MV-4-11 (cell line): ENCODE measurements at regions not wholly inside any gene's neighbourhood (a gene's known extent, or its start where the extent isn't known, plus 50 kb on each side); places are given as distances from the start of the nearest gene placed in this dataset.
"Not testable (repeated sequence)": the region's sequence is repeated elsewhere in the genome, so short reads cannot be mapped to it uniquely, and the experiment has no call there.

Source experiments
- DNase-seq: peaks from one replicate; lab custom pipeline; 2025; lab: John Stamatoyannopoulos, UW

DNA sequence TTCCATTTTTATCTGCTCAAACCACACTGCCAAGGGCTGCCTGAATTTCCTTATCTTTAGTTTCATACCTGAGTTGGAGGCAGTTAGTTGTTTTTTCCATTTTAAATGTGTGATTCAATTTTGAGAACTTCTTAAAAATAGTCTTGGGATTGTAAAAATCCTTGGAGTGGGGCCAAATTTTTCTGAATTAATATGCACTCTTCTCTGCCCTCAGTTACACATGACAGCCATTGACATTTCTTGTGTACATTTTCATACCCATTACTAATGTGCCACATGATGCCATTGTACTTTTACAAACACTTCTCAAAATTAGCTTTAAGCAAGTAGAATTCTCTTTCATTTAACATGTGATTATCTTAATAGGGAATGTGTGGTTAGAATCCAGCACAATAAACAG lies 141.7 kb downstream of the C3orf38 start:
- no peak for DNase-seq

GRCh38 chr3:88298189-88298588 lies 148.4 kb downstream of the C3orf38 start:
- DNase-seq, result no peak

GRCh38 chr3:88301273-88301995 lies 151.7 kb downstream of the C3orf38 start:
- no peak for DNase-seq

DNA sequence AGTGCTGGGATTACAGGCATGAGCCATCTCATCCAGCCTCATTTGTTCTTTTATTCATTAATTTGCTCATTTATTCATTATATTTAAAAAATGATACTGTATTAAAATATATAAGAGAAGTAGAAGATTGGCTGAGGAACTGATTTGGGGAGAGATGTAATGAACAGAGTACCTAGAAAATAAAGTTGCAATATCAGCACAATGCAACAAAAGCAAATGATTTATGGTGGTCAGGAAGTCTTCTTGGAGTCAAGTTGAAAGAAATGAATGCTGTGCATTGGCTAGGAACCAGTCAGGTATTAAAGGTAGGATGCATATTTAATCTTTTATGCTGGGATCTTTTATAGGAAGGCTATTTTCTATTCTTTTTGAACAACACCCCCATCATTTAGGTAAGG lies 152.2 kb downstream of the C3orf38 start:
- DNase-seq, result no peak

- DNase-seq, result not testable (repeated sequence)
These were observed 153.7 kb downstream of the C3orf38 start for GRCh38 chr3:88303331-88303904.

- DNase-seq, result no peak
These were observed 157.9 kb downstream of the C3orf38 start for GRCh38 chr3:88307666-88308065.

- DNase-seq, result no peak
These were observed 162.1 kb downstream of the C3orf38 start for GRCh38 chr3:88311826-88312225.

DNA sequence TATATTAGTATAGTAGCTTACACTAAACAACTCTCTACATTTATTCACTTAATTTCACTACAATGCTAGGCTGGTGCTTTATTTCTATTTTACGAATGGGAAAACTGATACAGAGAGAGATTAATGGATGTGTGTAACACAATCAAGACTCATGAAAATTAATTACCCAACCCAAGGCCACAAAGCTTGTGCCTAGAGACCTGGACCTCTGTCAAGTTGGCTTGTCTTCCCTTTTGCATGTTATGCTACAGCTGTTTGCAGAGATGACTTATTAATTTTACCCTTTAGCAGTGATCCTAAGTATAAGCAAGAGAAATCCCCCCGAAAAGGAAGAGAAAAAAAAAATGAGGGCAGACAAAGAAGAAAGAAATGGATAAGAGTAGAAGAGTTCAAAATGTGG lies 162.5 kb downstream of the C3orf38 start:
- no peak for DNase-seq

GRCh38 chr3:88318067-88318466 lies 168.3 kb downstream of the C3orf38 start:
- DNase-seq, result no peak

DNA sequence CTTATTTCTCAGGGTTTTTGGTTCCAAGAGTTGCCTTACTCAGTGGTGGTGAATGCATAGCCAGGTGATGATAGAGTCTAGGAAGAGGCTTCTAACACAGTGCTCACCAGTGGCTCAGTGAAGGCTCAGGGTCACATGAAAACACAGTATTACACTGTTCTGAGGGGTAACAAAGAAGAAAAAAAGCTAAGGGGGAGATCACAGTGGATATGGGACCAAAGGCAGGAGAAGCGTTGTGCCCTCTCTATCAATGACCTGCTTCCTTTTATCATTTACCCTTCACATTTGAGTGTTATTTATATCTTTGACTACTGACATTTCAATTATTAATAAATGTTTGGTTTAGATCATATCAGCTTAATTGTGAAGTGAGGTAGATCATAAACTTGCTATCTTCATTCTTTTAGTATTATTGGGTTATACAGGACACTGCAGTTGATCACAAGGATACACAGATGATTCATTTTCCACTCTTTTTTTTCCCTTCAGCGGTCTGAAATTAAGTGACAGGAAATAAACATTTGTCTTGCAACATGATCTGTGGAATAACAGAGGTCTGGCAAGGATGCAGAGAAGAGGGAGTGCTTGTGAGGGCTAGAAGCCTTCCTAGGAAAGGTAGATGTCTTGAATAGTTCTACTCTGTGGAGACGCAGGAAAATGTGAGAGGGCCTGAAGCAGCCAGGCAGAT lies 171.7 kb downstream of the C3orf38 start:
- no peak for DNase-seq

GRCh38 chr3:88324788-88325187 lies 175.0 kb downstream of the C3orf38 start:
- no peak for DNase-seq

DNA sequence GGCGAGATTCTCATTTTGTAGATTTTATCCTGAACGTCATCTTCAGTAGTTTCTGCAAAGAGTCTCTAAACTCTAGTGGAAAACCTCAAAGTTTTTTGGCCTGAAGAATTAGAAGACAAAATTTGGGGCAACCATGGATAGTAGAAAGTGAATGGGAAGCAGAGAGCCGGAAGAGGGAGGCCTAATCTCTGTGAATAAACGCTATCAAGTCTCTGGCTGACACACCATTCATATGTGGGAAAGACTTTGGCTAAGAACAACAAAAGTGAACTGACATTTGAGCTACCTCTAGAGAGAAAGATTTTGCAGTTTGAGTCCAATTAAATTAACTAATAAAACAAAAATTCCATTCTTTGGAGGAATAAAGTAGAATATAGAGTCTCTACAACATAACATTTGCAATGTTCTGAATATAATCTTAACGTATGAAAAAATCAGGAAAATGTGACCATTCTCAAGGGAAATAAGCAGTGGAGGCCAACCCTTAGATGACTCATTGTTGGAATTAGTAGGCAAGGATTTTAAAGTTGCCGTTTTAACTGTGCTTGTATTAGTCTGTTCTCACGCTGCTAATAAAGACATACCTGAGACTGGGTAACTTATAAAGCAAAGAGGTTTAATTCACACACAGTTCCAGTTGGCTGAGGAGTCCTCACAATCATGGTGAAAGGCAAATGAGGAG lies 184.6 kb downstream of the C3orf38 start:
- no peak for DNase-seq

GRCh38 chr3:88336894-88337293 lies 187.1 kb downstream of the C3orf38 start:
- no peak for DNase-seq

- DNase-seq, result no peak
These were observed 193.5 kb downstream of the C3orf38 start for GRCh38 chr3:88343264-88343663.

DNA sequence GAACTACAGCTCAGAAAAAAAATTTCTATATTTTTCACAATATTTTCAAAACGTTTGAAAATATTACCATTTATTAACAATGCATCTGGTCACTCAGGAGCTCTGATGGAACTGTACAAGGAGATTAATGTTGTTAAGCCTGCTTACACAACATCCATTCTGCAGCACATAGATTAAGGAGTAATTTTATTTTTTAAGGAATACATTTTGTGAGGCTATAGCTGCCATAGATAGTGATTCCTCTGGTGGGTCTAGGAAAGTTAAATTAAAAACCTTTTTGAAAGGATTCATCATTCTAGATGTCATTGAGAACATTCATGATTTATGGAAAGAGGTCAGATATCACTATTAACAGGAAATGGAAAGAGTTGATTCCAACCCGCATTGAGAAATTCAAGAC lies 196.9 kb downstream of the C3orf38 start:
- DNase-seq, result no peak

GRCh38 chr3:88362428-88362827 lies 212.7 kb downstream of the C3orf38 start:
- DNase-seq, result no peak

- DNase-seq, result no peak
These were observed 215.2 kb downstream of the C3orf38 start for GRCh38 chr3:88364926-88365325.

DNA sequence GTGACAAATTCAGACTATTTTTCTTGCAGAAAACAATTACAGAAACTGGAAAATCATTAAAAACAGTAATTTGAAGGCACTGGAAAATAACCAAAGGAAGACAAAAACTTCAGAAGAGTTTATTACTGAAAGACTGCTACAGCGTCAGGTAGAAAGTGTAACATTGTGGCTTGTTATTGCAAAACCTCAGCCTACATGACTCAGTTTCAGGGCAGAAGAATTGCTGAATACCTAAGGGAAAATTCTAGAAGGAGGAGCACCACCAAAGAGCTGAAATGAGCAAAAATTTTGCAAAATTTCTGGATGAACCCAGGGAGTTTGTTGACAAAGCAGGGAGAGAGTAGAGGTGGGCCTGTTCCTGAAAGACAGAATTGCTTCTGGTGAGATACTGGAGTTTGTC lies 219.6 kb downstream of the C3orf38 start:
- no peak for DNase-seq

- no peak for DNase-seq
These were observed 220.0 kb downstream of the C3orf38 start for GRCh38 chr3:88369767-88370166.

GRCh38 chr3:88385090-88385489 lies 235.3 kb downstream of the C3orf38 start:
- DNase-seq, result no peak

DNA sequence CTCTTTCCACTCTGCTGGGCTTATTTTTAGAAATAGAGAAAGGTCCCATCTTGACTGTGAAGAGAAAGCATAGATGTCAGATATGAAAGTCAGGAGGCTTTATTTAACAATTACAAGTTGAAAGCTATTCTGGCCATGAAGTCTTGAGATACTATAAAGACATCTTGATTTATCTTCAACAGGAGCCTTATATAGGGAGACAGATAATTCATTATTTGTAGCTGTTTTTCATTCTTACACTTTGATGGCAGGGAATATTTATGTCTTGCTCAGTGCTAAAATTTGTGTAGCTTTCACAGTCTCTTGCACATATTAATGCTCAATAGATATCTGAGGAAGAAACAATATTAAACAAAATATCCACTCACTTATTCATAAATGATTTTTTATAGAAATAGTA lies 248.8 kb downstream of the C3orf38 start:
- DNase-seq, result no peak

DNA sequence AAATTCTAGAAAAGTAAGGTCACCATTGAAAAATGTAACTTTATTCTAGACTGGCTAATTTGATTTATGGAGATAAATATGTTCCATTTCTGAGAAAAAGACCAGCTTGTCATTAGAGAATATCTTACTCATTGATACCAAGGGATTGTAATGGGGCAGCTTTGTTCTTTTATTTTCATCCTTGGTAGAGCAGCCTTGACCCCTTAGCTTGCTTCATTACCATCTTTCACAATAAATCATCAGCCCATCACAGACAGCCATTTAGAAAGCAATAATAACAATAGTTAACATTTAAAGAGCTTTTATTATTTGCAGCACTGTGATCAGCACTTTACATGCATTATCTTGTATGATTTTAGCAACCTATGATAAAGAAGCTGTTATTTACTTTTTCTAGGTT lies 253.6 kb downstream of the C3orf38 start:
- DNase-seq, result no peak

GRCh38 chr3:88408097-88408496 lies 258.3 kb downstream of the C3orf38 start:
- DNase-seq, result no peak
